SU-DHL-6 (cell line): ENCODE measurements at regions not wholly inside any gene's neighbourhood (a gene's known extent, or its start where the extent isn't known, plus 50 kb on each side); places are given as distances from the start of the nearest gene placed in this dataset.

ENCODE experiments used
- EZH2phosphoT487 ChIP-seq: fragments of 200-600 bp; sonication (generic), shearing (Covaris generic); conservative IDR thresholded peaks from 2 replicates; pipeline ENCODE4 v1.6.1; 2018; ENCODE audit warnings: mild to moderate bottlenecking, antibody characterized with exemption, low read length, moderate library complexity, mixed read lengths
- TF ChIP-seq, protein P1 (sequence below): fragments of 200-600 bp; sonication (generic); IDR thresholded peaks from one replicate; pipeline ENCODE4 v1.5.1; 2017; ENCODE audit warnings: antibody characterized with exemption, mild to moderate bottlenecking, low read length, moderate library complexity; ENCODE audit not compliant: insufficient read depth, poor library complexity, severe bottlenecking

DNA sequence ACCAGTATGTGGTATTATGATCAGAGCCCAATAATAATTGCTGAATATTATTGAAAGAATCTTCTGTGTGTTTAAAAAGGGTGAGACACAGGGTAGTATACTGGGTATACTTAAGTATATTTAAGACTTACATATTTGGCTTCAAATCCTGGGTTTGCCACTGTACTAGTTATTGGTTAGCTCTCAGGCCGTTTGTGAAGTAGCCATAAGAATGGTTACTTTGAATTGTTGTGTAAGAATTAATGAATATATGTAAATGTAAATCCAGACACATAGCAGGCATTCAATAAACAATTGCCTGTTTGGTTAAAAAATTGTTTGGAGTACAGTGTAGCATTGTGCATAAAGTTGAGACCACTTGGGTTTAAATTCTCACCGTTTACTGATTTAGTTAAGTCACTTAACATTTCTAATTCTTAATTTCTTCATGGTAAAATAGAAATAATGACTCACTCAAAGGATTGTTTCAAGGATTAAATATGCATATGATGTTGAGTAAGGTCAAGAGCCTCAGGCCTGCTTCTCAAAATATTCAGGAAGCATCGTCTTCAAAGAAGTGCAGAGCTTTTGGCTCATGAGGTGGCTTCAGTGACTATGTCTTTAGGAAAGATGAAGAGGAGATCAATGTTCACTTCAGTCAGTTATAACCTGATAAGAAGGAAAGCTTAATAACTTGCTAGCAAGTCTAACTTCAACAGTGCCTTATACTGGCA lies 207.9 kb upstream of the NT5C1B start:
- TF ChIP-seq, protein P1, sequence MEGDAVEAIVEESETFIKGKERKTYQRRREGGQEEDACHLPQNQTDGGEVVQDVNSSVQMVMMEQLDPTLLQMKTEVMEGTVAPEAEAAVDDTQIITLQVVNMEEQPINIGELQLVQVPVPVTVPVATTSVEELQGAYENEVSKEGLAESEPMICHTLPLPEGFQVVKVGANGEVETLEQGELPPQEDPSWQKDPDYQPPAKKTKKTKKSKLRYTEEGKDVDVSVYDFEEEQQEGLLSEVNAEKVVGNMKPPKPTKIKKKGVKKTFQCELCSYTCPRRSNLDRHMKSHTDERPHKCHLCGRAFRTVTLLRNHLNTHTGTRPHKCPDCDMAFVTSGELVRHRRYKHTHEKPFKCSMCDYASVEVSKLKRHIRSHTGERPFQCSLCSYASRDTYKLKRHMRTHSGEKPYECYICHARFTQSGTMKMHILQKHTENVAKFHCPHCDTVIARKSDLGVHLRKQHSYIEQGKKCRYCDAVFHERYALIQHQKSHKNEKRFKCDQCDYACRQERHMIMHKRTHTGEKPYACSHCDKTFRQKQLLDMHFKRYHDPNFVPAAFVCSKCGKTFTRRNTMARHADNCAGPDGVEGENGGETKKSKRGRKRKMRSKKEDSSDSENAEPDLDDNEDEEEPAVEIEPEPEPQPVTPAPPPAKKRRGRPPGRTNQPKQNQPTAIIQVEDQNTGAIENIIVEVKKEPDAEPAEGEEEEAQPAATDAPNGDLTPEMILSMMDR: no peak
- TF ChIP-seq EZH2phosphoT487: no peak
